ENCODE measurements at regions not wholly inside any gene's neighbourhood (a gene's known extent, or its start where the extent isn't known, plus 50 kb on each side); places are given as distances from the start of the nearest gene placed in this dataset.
"Not testable (repeated sequence)": the region's sequence is repeated elsewhere in the genome, so short reads cannot be mapped to it uniquely, and the experiment has no call there.

GRCh38 chr13:44637581-44637980 is 61.5 kb upstream of the TSC22D1 start:
- H3K4me1 ChIP-seq: no peaks in the 10 kb centered on the region
- TF ChIP-seq, protein P1, sequence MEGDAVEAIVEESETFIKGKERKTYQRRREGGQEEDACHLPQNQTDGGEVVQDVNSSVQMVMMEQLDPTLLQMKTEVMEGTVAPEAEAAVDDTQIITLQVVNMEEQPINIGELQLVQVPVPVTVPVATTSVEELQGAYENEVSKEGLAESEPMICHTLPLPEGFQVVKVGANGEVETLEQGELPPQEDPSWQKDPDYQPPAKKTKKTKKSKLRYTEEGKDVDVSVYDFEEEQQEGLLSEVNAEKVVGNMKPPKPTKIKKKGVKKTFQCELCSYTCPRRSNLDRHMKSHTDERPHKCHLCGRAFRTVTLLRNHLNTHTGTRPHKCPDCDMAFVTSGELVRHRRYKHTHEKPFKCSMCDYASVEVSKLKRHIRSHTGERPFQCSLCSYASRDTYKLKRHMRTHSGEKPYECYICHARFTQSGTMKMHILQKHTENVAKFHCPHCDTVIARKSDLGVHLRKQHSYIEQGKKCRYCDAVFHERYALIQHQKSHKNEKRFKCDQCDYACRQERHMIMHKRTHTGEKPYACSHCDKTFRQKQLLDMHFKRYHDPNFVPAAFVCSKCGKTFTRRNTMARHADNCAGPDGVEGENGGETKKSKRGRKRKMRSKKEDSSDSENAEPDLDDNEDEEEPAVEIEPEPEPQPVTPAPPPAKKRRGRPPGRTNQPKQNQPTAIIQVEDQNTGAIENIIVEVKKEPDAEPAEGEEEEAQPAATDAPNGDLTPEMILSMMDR (IDR thresholded peaks at IDR 0.05): no peak
- no peak for TF ChIP-seq POLR2A (IDR thresholded peaks at IDR 0.05)
- H3K36me3 ChIP-seq: no peaks in the 10 kb centered on the region
- no peak overlapping the region for H3K27ac ChIP-seq
- H3K4me3 ChIP-seq: no peak overlapping the region
- intact Hi-C loops (cut with DNase I; ENCODE audit: low total_unique reads): no loop called here
- DNase-seq: no peak
- no peaks in the 10 kb centered on the region for H3K9me3 ChIP-seq
- no peaks in the 10 kb centered on the region for H3K27me3 ChIP-seq

DNA sequence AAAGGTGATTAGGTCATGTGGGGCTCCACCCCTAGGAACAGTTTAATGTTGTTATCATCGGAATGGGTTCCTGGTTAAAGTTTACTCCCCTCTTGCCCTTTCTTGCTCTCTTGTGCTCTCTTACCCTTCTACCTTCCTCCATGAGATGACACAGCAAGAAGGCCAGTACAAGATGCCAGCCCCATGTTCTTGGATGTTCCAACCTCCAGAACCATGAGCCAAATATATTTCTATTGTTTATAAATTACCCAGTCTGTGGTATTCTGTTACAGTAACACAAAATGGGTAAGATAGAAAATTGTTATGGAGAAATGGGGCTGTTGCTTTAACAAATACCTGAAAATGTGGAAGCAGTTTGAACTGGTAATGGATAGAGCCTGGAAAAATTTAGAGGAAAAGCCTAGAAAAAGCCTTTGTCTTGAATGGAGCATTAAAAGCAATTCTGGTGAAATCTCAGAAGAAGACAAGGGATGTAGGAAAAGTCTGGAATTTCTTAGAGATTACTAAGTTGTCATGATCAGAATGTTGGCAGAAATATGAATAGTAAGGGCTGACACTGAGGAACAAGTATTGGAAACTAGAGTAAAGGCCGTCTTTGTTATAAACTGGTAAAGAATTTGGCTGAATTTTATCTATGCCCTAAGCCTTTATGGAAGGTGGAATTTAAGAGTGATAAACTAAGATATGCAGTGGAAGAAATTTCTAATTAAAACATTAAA is 53.5 kb upstream of the TSC22D1 start:
- intact Hi-C loops (cut with DNase I; ENCODE audit: low total_unique reads): no loop called here
- Histone ChIP-seq H3K36me3 (no peaks in the 10 kb centered on the region), H3K27me3 (no peaks in the 10 kb centered on the region), H3K4me3 (no peak overlapping the region), H3K27ac (no peak overlapping the region), H3K9me3 (no peaks in the 10 kb centered on the region), H3K4me1 (no peaks in the 10 kb centered on the region)
- DNase-seq: no peak
- TF ChIP-seq, protein P1 (IDR thresholded peaks at IDR 0.05): no peak
- TF ChIP-seq POLR2A (IDR thresholded peaks at IDR 0.05): no peak

- H3K27ac ChIP-seq; H3K4me1 ChIP-seq; DNase-seq; H3K36me3 ChIP-seq; H3K9me3 ChIP-seq; H3K27me3 ChIP-seq; intact Hi-C loops (cut with DNase I; ENCODE audit: low total_unique reads); H3K4me3 ChIP-seq: not testable (repeated sequence)
Observed at GRCh38 chr13:44628826-44629225, 52.7 kb upstream of the TSC22D1 start.

DNA sequence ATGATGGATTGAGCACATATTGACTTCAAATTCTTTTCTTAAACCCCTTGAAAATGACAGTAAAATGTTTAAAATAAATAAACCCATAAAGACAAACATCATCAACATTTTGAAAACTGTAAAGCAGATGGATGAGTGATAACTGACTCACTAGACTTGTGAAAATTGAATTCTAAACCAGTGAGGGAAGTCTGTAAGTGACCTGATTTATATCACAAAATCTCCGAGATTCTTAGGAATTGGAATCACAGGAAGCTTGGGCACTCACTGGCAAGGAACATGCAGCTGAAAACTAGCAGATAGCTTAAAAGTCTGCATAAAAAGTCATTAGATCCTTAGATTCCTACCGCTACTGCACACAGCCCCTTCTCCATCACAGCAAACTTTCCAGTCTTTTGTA is 51.3 kb upstream of the TSC22D1 start:
- H3K9me3 ChIP-seq: no peaks in the 10 kb centered on the region
- intact Hi-C loops (cut with DNase I; ENCODE audit: low total_unique reads): no loop called here
- H3K36me3 ChIP-seq: no peaks in the 10 kb centered on the region
- no peak for DNase-seq
- no peak overlapping the region for H3K27ac ChIP-seq
- no peak overlapping the region for H3K4me3 ChIP-seq
- H3K4me1 ChIP-seq: no peaks in the 10 kb centered on the region
- TF ChIP-seq POLR2A (IDR thresholded peaks at IDR 0.05): no peak
- TF ChIP-seq, protein P1 (IDR thresholded peaks at IDR 0.05): no peak
- H3K27me3 ChIP-seq: no peaks in the 10 kb centered on the region

DNA sequence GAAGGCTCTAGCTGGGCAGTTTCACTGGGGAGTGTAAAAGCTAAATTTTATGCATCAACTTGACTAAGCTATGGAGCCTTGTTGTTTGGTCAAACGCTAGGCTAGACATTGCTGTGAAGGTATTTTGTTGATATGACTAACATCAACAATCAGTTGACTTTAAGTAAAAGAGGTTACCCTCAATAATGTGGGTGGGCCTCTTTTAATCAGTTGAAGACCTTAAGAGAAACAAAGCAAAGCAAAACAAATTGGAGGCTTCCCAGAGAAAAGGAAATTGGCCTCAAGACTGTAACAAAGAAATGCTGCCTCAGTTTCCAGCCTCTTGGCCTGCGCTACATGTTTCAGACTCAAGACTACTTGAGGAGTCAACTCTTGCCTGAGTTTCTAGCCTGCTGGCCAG is 50.0 kb upstream of the TSC22D1 start:
- Histone ChIP-seq H3K4me3 (no peak overlapping the region), H3K9me3 (no peaks in the 10 kb centered on the region), H3K4me1 (no peaks in the 10 kb centered on the region), H3K36me3 (no peaks in the 10 kb centered on the region), H3K27me3 (no peaks in the 10 kb centered on the region), H3K27ac (no peak overlapping the region)
- no peak for TF ChIP-seq POLR2A (IDR thresholded peaks at IDR 0.05)
- TF ChIP-seq, protein P1 (IDR thresholded peaks at IDR 0.05): no peak
- intact Hi-C loops (cut with DNase I; ENCODE audit: low total_unique reads): no loop called here
- no peak for DNase-seq
